ENCODE measurements at regions not wholly inside any gene's neighbourhood (a gene's known extent, or its start where the extent isn't known, plus 50 kb on each side); places are given as distances from the start of the nearest gene placed in this dataset.

GRCh38 chr7:12741951-12742575, 54.6 kb downstream of the ARL4A start:
- peak in 1 of 2 donors; percentile 46 for DNase-seq (ENCODE audit: low read depth in 2 of 2)

DNA sequence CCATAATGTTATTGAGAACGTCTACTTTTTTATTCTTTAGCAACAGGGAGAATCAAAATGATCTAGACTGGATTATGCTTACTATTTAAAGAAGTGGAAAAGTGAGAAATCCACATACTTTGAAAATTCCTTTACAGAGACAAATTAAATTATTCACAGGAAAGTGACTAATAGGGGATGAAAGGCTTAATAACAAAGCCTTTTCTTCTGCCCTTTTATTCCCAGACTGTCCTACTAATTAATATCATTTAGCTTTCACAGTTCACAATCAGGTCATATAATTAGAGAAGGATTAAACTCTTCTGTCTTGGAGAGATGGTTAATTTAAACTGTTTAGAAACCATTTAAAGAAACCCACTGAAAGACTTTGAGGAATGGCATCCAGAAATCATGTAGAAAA, 58.8 kb downstream of the ARL4A start:
- peak in 1 of 2 donors; percentile 28 for DNase-seq (ENCODE audit: low read depth in 2 of 2)

- peak in 1 of 2 donors; percentile 33 for DNase-seq (ENCODE audit: low read depth in 2 of 2)
These were observed 60.4 kb downstream of the ARL4A start for GRCh38 chr7:12747687-12748306.

DNA sequence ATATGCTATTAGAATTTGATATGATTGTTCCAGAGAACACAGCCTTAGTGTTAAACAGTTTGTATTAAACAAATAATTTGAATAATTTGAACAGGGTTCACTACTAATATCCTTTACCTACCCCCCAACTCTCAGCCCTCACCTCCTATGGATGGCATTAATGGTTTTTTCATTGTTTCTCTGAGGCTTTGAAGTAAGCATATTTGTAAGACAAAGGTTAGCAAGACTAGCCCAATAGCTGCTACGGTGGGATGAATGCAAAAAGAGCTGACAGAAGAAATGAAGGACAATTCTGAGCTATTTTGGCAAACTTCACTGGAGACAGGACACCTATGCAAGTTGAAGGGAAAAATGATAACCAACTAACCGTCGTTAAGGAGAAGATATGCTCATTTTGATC, 61.6 kb downstream of the ARL4A start:
- DNase-seq (ENCODE audit: low read depth in 2 of 2), result no peak

GRCh38 chr7:12749746-12750145, 62.3 kb downstream of the ARL4A start:
- DNase-seq (ENCODE audit: low read depth in 2 of 2), result no peak

DNA sequence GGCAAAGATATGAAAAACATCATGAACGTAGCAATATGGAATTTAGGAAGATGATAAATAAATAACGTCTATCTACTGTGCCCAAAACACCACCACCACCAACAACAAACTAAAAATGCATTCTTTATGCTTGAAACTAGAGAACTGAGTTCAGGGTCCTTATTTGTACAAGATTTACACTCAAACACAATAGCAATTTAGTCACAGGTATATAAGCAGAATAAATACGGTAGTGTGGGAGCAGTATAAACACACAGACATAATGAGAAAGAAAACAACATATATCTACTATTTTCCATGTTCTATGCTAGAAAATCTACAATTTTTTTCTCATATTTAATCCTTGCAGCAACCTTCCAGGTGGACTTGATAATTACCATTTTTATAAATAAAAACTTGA, 64.3 kb downstream of the ARL4A start:
- DNase-seq (ENCODE audit: low read depth in 2 of 2), result no peak

DNA sequence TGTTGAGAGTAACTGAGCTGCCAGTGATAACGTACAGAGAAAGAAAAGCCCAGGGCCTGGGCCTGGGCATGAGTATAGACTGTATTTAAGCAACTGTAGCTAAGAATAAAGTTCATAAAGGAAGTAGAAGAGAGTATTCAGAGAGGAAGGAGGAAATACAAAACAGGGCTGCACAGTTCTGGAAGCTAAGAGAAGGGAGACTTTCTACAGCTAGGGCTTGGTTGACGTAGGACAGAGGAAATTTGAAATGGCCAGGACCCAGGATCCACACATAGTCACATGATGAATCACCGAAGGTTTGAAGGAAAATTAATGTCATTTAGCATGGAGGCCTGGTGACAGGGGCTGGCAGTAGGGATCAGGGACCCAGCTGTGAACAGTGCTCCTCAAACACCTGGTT, 66.7 kb downstream of the ARL4A start:
- DNase-seq (ENCODE audit: low read depth in 2 of 2), result no peak

- no peak for DNase-seq (ENCODE audit: low read depth in 2 of 2)
These were observed 69.4 kb downstream of the ARL4A start for GRCh38 chr7:12756821-12757220.

DNA sequence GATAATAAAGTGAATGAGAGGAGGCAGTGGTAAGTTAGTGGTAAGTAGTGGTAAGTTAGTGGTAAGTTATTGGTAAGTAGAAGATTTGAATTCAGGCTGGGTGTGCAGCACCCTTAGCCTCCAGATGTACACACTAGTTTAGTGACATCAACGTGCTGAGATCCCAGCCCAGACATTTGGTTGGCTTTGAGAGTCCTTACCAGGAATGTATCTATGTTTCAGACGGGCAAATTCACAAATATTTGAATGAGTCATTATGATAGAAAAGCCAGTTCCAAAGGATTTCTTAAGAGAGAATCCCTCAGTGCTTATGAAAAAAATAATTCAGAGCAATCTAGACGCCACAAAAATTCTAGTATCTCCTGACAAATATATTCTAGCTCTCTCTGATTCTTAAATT, 70.0 kb downstream of the ARL4A start:
- DNase-seq (ENCODE audit: low read depth in 2 of 2), result no peak

DNA sequence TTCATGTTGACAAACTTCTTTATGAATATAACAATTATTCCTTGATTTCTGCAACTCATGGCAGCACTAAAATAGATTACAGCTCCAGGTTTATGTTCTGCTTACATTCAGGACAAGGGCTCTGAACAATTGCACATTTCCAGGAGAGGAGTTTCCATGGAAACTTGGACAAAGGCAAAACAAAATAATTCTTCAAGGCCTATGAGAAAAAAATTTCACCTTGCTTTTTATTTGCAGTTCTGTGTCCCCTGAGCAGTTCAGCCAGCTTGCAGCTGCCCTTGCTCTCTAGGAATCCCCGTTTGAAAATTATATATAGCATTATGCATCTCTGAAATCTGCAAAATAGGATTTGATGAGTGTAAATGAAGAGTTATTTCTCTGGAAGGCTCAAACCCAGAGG, 71.7 kb downstream of the ARL4A start:
- peak in 1 of 2 donors; percentile 87 for DNase-seq (ENCODE audit: low read depth in 2 of 2)

GRCh38 chr7:12761111-12761510, 73.7 kb downstream of the ARL4A start:
- DNase-seq (ENCODE audit: low read depth in 2 of 2), result no peak

DNA sequence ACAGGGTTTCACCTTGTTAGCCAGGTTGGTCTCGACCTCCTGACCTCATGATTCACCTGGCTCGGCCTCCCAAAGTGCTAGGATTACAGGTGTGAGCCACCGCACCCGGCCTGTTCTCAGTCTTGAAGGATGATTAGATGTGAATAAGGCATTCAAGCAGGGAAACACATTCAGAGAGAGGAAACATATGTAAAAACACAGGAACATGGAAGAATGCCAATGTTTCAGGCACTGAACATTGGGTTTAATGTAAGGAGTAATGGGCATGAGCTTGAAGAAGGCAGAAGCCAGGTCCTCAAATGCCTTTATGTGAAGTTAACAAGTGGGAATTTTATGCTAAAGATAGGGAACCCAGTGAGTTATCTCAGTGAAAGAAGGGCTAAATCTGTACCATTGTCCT, 74.3 kb downstream of the ARL4A start:
- peak in 1 of 2 donors; percentile 90 for DNase-seq (ENCODE audit: low read depth in 2 of 2)

DNA sequence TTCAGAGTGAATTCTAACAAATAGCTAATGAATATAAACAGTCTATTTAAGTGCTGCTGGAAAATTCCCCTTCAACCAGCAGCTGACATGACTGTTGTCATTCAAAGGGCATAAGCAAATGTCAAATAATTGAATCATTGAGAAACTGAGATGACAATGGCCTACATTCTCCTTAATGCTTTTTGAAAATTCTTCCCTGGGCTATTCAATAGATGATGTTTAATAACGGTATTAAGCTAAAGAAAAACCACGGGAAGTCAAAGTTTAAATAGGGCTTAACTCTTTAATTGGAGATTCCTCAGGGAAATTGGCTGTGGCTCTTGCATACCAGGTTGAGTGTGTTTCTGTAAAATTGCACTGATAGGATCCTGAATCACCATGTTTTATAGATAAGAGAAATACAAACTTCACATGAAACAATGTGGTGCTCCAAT, 77.0 kb downstream of the ARL4A start:
- DNase-seq (ENCODE audit: low read depth in 2 of 2), result peak in 1 of 2 donors; percentile 18

GRCh38 chr7:12765431-12766100, 78.1 kb downstream of the ARL4A start:
- no peak for DNase-seq (ENCODE audit: low read depth in 2 of 2)

- no peak for DNase-seq (ENCODE audit: low read depth in 2 of 2)
These were observed 79.0 kb downstream of the ARL4A start for GRCh38 chr7:12766416-12766815.

- DNase-seq (ENCODE audit: low read depth in 2 of 2), result no peak
These were observed 81.5 kb downstream of the ARL4A start for GRCh38 chr7:12768948-12769347.

- DNase-seq (ENCODE audit: low read depth in 2 of 2), result no peak
These were observed 82.0 kb downstream of the ARL4A start for GRCh38 chr7:12769444-12769843.

DNA sequence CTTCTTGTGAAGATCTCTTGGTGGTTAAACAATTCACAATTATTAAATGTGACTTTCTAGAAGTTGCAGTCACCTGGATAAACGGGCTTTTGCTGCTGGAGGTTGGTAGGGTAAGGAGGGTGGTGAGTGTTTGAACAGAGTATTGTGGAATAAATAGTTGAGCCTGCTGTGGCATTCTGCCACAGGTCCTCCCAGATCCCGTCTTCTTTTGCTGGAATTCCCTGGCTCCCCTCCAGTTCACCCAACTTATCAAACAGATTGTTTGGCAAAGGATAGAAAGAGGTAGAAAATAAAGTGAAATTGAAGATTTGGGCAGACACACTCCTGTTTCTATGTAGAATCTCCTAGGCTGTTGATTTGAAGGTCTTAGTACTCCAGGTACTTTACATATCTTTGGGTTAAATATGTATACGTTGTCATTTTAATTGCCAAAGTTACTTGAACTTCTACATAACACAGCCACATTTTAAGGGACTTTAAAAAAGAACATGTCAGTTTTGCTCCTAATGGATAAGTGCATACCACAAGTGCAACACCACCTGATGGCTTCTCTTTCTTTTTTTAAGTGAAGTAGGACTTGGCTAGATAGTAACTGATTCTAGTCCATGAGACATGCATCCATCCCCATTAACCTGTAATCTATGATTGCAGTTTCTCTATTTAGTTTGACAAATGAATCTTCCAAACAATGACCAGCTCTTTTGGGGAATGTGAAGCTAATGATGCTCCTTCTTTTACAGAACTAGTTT, 83.0 kb downstream of the ARL4A start:
- DNase-seq (ENCODE audit: low read depth in 2 of 2), result peak; percentile 39 to 77

GRCh38 chr7:12771378-12771877, 84.0 kb downstream of the ARL4A start:
- DNase-seq (ENCODE audit: low read depth in 2 of 2), result peak; percentile 94 to 98

DNA sequence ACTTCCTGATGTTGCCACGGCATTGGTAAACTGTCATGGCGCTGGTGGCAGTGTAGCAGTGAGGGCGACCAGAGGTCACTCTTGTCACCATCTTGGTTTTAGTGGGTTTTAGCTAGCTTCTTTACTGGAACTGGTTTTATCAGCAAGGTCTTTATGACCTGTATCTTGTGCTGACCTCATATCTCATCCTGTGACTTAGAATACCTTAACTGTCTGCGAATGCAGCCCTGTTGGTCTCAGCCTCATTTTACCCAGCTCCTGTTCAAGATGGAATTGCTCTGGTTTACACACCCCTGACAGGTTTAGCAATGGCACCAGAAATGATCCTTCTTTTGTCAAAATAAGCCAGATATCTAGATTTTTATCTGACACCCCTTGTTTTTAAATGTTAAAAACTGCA, 85.3 kb downstream of the ARL4A start:
- no peak for DNase-seq (ENCODE audit: low read depth in 2 of 2)

DNA sequence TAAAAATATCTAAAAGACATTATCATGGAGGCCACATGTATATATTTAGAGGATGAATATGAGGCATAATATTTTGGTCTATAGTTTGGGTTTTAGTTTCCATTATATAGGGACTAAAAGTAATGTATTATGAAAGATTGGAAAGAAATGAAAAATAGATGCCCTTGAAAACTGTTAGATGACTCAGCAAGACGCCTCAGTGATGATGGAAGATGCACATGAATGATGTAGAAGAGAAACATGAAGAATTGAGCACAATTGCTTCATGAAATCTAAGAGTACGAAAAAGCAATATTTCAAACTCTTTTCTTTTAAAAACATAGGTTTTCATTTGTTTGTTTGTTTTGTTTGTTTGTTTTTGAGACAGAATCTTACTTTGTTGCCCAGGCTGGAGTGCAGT, 89.8 kb downstream of the ARL4A start:
- no peak for DNase-seq (ENCODE audit: low read depth in 2 of 2)

- no peak for DNase-seq (ENCODE audit: low read depth in 2 of 2)
These were observed 92.5 kb downstream of the ARL4A start for GRCh38 chr7:12779947-12780346.
